Nephron progenitor cell (in vitro differentiated cells): ENCODE measurements at regions not wholly inside any gene's neighbourhood (a gene's known extent, or its start where the extent isn't known, plus 50 kb on each side); places are given as distances from the start of the nearest gene placed in this dataset.

ENCODE experiments used
- DNase-seq: peaks from one replicate; pipeline ENCODE4 v3.0.0; 2021
- H3K27ac Mint-ChIP-seq: 2 replicates; pipeline ENCODE4 v1.8.0; 2021; ENCODE audit warnings: mild to moderate bottlenecking, moderate library complexity, mixed read lengths
- H3K27me3 Mint-ChIP-seq: 2 replicates; pipeline ENCODE4 v1.8.0; 2021; ENCODE audit warnings: mild to moderate bottlenecking, low read depth, mixed read lengths; ENCODE audit not compliant: poor library complexity
- H3K36me3 Mint-ChIP-seq: 2 replicates; pipeline ENCODE4 v1.8.0; 2021; ENCODE audit warnings: low read depth, mixed read lengths
- H3K4me1 Mint-ChIP-seq: 2 replicates; pipeline ENCODE4 v1.8.0; 2021; ENCODE audit warnings: mixed read lengths
- H3K4me3 Mint-ChIP-seq: 2 replicates; pipeline ENCODE4 v1.8.0; 2021; ENCODE audit warnings: mild to moderate bottlenecking, moderate library complexity, mixed read lengths
- H3K9me3 Mint-ChIP-seq: 2 replicates; pipeline ENCODE4 v1.8.0; 2021; ENCODE audit warnings: mild to moderate bottlenecking, moderate library complexity, mixed read lengths
- TF ChIP-seq, protein P1 (sequence below): fragments of 200-600 bp; sonication (generic); IDR thresholded peaks from 2 replicates; pipeline ENCODE4 v1.5.0; 2021; ENCODE audit warnings: antibody characterized with exemption

GRCh38 chr5:89086390-89087086 lies 203.6 kb upstream of the MEF2C start:
- H3K27me3 Mint-ChIP-seq, result no peaks in the 10 kb centered on the region
- no peaks in the 10 kb centered on the region for H3K4me1 Mint-ChIP-seq
- H3K27ac Mint-ChIP-seq, result no peak overlapping the region
- TF ChIP-seq, protein P1, sequence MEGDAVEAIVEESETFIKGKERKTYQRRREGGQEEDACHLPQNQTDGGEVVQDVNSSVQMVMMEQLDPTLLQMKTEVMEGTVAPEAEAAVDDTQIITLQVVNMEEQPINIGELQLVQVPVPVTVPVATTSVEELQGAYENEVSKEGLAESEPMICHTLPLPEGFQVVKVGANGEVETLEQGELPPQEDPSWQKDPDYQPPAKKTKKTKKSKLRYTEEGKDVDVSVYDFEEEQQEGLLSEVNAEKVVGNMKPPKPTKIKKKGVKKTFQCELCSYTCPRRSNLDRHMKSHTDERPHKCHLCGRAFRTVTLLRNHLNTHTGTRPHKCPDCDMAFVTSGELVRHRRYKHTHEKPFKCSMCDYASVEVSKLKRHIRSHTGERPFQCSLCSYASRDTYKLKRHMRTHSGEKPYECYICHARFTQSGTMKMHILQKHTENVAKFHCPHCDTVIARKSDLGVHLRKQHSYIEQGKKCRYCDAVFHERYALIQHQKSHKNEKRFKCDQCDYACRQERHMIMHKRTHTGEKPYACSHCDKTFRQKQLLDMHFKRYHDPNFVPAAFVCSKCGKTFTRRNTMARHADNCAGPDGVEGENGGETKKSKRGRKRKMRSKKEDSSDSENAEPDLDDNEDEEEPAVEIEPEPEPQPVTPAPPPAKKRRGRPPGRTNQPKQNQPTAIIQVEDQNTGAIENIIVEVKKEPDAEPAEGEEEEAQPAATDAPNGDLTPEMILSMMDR, result no peak
- no peaks in the 10 kb centered on the region for H3K9me3 Mint-ChIP-seq
- no peak overlapping the region for H3K4me3 Mint-ChIP-seq
- no peaks in the 10 kb centered on the region for H3K36me3 Mint-ChIP-seq
- no peak for DNase-seq

GRCh38 chr5:89083791-89084190 lies 200.8 kb upstream of the MEF2C start:
- Mint-ChIP-seq H3K27ac (no peak overlapping the region), H3K9me3 (no peaks in the 10 kb centered on the region), H3K4me1 (no peaks in the 10 kb centered on the region), H3K27me3 (no peaks in the 10 kb centered on the region), H3K4me3 (no peak overlapping the region), H3K36me3 (no peaks in the 10 kb centered on the region)
- no peak for DNase-seq
- TF ChIP-seq, protein P1, result no peak

DNA sequence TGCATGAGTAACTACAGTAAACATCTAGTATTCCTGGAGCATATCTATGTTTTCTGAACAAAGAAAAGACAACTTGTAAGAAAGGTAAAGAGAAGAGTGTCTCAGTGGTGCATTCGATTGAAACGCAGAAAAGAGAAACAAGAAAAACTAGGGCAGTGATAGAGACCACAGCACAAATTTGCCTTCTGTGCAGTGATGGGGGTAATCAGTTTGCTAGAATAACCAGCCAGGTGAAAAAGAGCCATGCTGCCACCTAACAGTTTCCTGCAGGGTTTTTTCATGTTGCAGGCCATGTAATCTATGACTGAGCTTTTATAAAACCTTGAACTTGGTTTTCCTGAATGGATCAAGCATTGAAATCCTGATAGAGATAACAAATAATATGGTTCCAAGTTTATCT lies 198.4 kb upstream of the MEF2C start:
- H3K27me3 Mint-ChIP-seq, result no peaks in the 10 kb centered on the region
- no peaks in the 10 kb centered on the region for H3K36me3 Mint-ChIP-seq
- TF ChIP-seq, protein P1, result no peak

GRCh38 chr5:89080467-89081116 lies 197.6 kb upstream of the MEF2C start:
- TF ChIP-seq, protein P1, result no peak
- no peaks in the 10 kb centered on the region for H3K27me3 Mint-ChIP-seq
- no peak for DNase-seq
- no peaks in the 10 kb centered on the region for H3K9me3 Mint-ChIP-seq
- no peaks in the 10 kb centered on the region for H3K4me1 Mint-ChIP-seq
- H3K4me3 Mint-ChIP-seq, result no peak overlapping the region
- no peaks in the 10 kb centered on the region for H3K36me3 Mint-ChIP-seq
- no peak overlapping the region for H3K27ac Mint-ChIP-seq

More for the DNA sequence above, 198.4 kb upstream of the MEF2C start:
- Mint-ChIP-seq H3K27ac (no peak overlapping the region), H3K4me1 (no peaks in the 10 kb centered on the region), H3K9me3 (no peaks in the 10 kb centered on the region), H3K4me3 (no peak overlapping the region)
- no peak for DNase-seq

GRCh38 chr5:89072842-89073672 lies 190.1 kb upstream of the MEF2C start:
- H3K9me3 Mint-ChIP-seq, result no peaks in the 10 kb centered on the region
- H3K4me1 Mint-ChIP-seq, result peaks cover 23% of the 10 kb centered on the region
- no peak for DNase-seq
- no peak overlapping the region for H3K27ac Mint-ChIP-seq
- TF ChIP-seq, protein P1, result no peak
- H3K27me3 Mint-ChIP-seq, result no peaks in the 10 kb centered on the region
- H3K4me3 Mint-ChIP-seq, result no peak overlapping the region
- no peaks in the 10 kb centered on the region for H3K36me3 Mint-ChIP-seq
